Caco-2 (cell line): ENCODE measurements at regions not wholly inside any gene's neighbourhood (a gene's known extent, or its start where the extent isn't known, plus 50 kb on each side); places are given as distances from the start of the nearest gene placed in this dataset.

Experiments
- BruUV-seq: library from RNA; stranded (reverse); fragments of 400-500 nt; replicated peaks from 2 replicates; lab custom pipeline; 2021; lab: Mats Ljungman, UMichigan
- CTCF ChIA-PET: fragments of 300-600 bp; sonication (Branson Sonifier 250); formaldehyde crosslinking; loops from one replicate; lab custom pipeline; 2022; ENCODE audit warnings: antibody characterized with exemption; lab: Charles Lee
- POLR2A ChIA-PET: fragments of 300-600 bp; sonication (Branson Sonifier 250); formaldehyde crosslinking; loops from one replicate; lab custom pipeline; 2022; ENCODE audit warnings: antibody characterized with exemption; lab: Charles Lee
- DNase-seq, 2 experiments: peaks; one replicate each; pipeline versions ENCODE4 v3.0.0 to v3.0.0-alpha.2; 2020 to 2022
- H3K27me3 ChIP-seq: replicated peaks from 2 replicates; pipeline ENCODE4 v1.6.0; 2011; ENCODE audit warnings: low read length; ENCODE audit not compliant: control insufficient read depth, insufficient read depth
- H3K36me3 ChIP-seq: 2 replicates; pipeline ENCODE4 v1.5.1; 2011; ENCODE audit warnings: low read length; ENCODE audit not compliant: control insufficient read depth, insufficient read depth
- H3K4me1 ChIP-seq: fragments of 250-450 bp; sonication (Bioruptor Pico); 2 replicates; pipeline ENCODE4 v1.5.1; 2020; ENCODE audit warnings: mild to moderate bottlenecking
- H3K4me3 ChIP-seq: 2 replicates; pipeline ENCODE4 v1.5.1; 2011; ENCODE audit warnings: low read depth, mild to moderate bottlenecking, control low read depth, low read length
- H3K9me3 ChIP-seq: fragments of 250-450 bp; sonication (Bioruptor Pico); 2 replicates; pipeline ENCODE4 v1.5.1; 2020; ENCODE audit warnings: mild to moderate bottlenecking, moderate library complexity
- H3K27ac Mint-ChIP-seq: one replicate; pipeline ENCODE4 v1.8.0; 2022; ENCODE audit warnings: mixed read lengths; ENCODE audit not compliant: unreplicated experiment
- H3K27me3 Mint-ChIP-seq: one replicate; pipeline ENCODE4 v1.8.0; 2022; ENCODE audit warnings: mixed read lengths; ENCODE audit not compliant: insufficient read depth, unreplicated experiment
- H3K36me3 Mint-ChIP-seq: one replicate; pipeline ENCODE4 v1.8.0; 2022; ENCODE audit warnings: mild to moderate bottlenecking, mixed read lengths; ENCODE audit not compliant: insufficient read depth, unreplicated experiment
- H3K4me1 Mint-ChIP-seq: one replicate; pipeline ENCODE4 v1.8.0; 2022; ENCODE audit warnings: low read depth, mixed read lengths; ENCODE audit not compliant: unreplicated experiment
- H3K4me3 Mint-ChIP-seq: one replicate; pipeline ENCODE4 v1.8.0; 2022; ENCODE audit warnings: mild to moderate bottlenecking, moderate library complexity, mixed read lengths; ENCODE audit not compliant: unreplicated experiment
- H3K9me3 Mint-ChIP-seq: one replicate; pipeline ENCODE4 v1.8.0; 2022; ENCODE audit warnings: mixed read lengths; ENCODE audit not compliant: unreplicated experiment
- CTCF ChIP-seq, 2 experiments: fragments of 200-600 bp in 1 of 2; IDR thresholded peaks; 1 replicate in 1 of 2; 2 replicates in 1 of 2; pipeline versions ENCODE4 v1.5.1 to v1.8.0; 2011 to 2022; ENCODE audit warnings: antibody characterized with exemption in 1 of 2, control low read depth in 1 of 2, inconsistent platforms in 1 of 2, low read depth in 1 of 2, low read length in 1 of 2, mild to moderate bottlenecking in 1 of 2, moderate library complexity in 1 of 2; ENCODE audit not compliant: insufficient read depth in 1 of 2, severe bottlenecking in 1 of 2, unreplicated experiment in 1 of 2
- intact Hi-C: fragments of 100-400 bp; cut with micrococcal nuclease; formaldehyde crosslinking; loops from one replicate; pipeline ENCODE4 v1.10.0; 2022; ENCODE audit not compliant: unreplicated experiment

- Histone ChIP-seq H3K27me3 (no peaks in the 10 kb centered on the region), H3K9me3 (no peaks in the 10 kb centered on the region), H3K36me3 (no peaks in the 10 kb centered on the region), H3K4me1 (no peaks in the 10 kb centered on the region), H3K4me3 (no peak overlapping the region)
- POLR2A ChIA-PET: no interaction called here
- no peak overlapping the region for H3K4me3 Mint-ChIP-seq
- TF ChIP-seq CTCF (IDR thresholded peaks at IDR 0.05; ENCODE audit: insufficient read depth in 1 of 2, low read depth in 1 of 2, low read length in 1 of 2, severe bottlenecking in 1 of 2, unreplicated experiment in 1 of 2): no peak
- intact Hi-C loops: no loop called here
- peaks cover 2% of the 10 kb centered on the region for H3K27me3 Mint-ChIP-seq
- H3K4me1 Mint-ChIP-seq: no peaks in the 10 kb centered on the region
- CTCF ChIA-PET: no interaction called here
- no peak overlapping the region for H3K27ac Mint-ChIP-seq
- no TSS peak for BruUV-seq
- H3K9me3 Mint-ChIP-seq: no peaks in the 10 kb centered on the region
- H3K36me3 Mint-ChIP-seq: no peaks in the 10 kb centered on the region
- no peak for DNase-seq
Measured at GRCh38 chr6:19086480-19086879, 699.3 kb downstream of the RNF144B start.

GRCh38 chr6:19087296-19087695, 700.1 kb downstream of the RNF144B start:
- ChIA-PET CTCF (no interaction called here), POLR2A (no interaction called here)
- no peaks in the 10 kb centered on the region for H3K36me3 ChIP-seq
- BruUV-seq: no TSS peak
- no peak overlapping the region for H3K4me3 Mint-ChIP-seq
- TF ChIP-seq CTCF (IDR thresholded peaks at IDR 0.05; ENCODE audit: insufficient read depth in 1 of 2, low read depth in 1 of 2, low read length in 1 of 2, severe bottlenecking in 1 of 2, unreplicated experiment in 1 of 2): no peak
- peaks cover 2% of the 10 kb centered on the region for H3K27me3 Mint-ChIP-seq
- H3K9me3 ChIP-seq: no peaks in the 10 kb centered on the region
- H3K4me1 ChIP-seq: no peaks in the 10 kb centered on the region
- no peak overlapping the region for H3K4me3 ChIP-seq
- no peaks in the 10 kb centered on the region for H3K4me1 Mint-ChIP-seq
- no peaks in the 10 kb centered on the region for H3K36me3 Mint-ChIP-seq
- H3K27me3 ChIP-seq: no peaks in the 10 kb centered on the region
- H3K27ac Mint-ChIP-seq: no peak overlapping the region
- intact Hi-C loops: no loop called here
- DNase-seq: no peak
- H3K9me3 Mint-ChIP-seq: no peaks in the 10 kb centered on the region

- intact Hi-C loops: no loop called here
- DNase-seq: no peak
- Histone ChIP-seq H3K36me3 (no peaks in the 10 kb centered on the region), H3K27me3 (no peaks in the 10 kb centered on the region), H3K4me3 (no peak overlapping the region), H3K4me1 (no peaks in the 10 kb centered on the region), H3K9me3 (no peaks in the 10 kb centered on the region)
- peaks cover 2% of the 10 kb centered on the region for H3K27me3 Mint-ChIP-seq
- H3K9me3 Mint-ChIP-seq: no peaks in the 10 kb centered on the region
- no TSS peak for BruUV-seq
- CTCF ChIA-PET: no interaction called here
- POLR2A ChIA-PET: no interaction called here
- no peak overlapping the region for H3K4me3 Mint-ChIP-seq
- no peak for TF ChIP-seq CTCF (IDR thresholded peaks at IDR 0.05; ENCODE audit: insufficient read depth in 1 of 2, low read depth in 1 of 2, low read length in 1 of 2, severe bottlenecking in 1 of 2, unreplicated experiment in 1 of 2)
- no peak overlapping the region for H3K27ac Mint-ChIP-seq
- no peaks in the 10 kb centered on the region for H3K36me3 Mint-ChIP-seq
- no peaks in the 10 kb centered on the region for H3K4me1 Mint-ChIP-seq
Measured at GRCh38 chr6:19087897-19088296, 700.7 kb downstream of the RNF144B start.
